Spleen (tissue), 11 donors: ENCODE measurements at regions not wholly inside any gene's neighbourhood (a gene's known extent, or its start where the extent isn't known, plus 50 kb on each side); places are given as distances from the start of the nearest gene placed in this dataset.

ENCODE experiments used
- DNase-seq: peaks from one replicate; pipeline ENCODE4 v3.0.0-alpha.2; 2020
- H3K27ac ChIP-seq, 8 donors: fragments of 200-600 bp; sonication (generic) in 7 of 8; 1 replicate in 4 of 8; 2 replicates in 4 of 8; pipeline versions ENCODE4 v1.5.0 to v1.8.0; 2016 to 2021; ENCODE audit warnings: inconsistent platforms in 4 of 8, mild to moderate bottlenecking in 4 of 8, moderate library complexity in 1 of 8
- H3K27me3 ChIP-seq, 7 donors: fragments of 200-600 bp; sonication (generic) in 6 of 7; replicated peaks in 1 of 7; 1 replicate in 4 of 7; 2 replicates in 3 of 7; pipeline versions ENCODE4 v1.5.0 to v1.8.0; 2016 to 2021; ENCODE audit warnings: inconsistent platforms in 3 of 7, mild to moderate bottlenecking in 1 of 7
- H3K36me3 ChIP-seq, 6 donors: fragments of 200-600 bp; sonication (generic) in 5 of 6; 1 replicate in 4 of 6; 2 replicates in 2 of 6; pipeline versions ENCODE4 v1.5.0 to v1.8.0; 2016 to 2021; ENCODE audit warnings: inconsistent platforms in 2 of 6
- H3K4me1 ChIP-seq, 6 donors: fragments of 200-600 bp; sonication (generic) in 5 of 6; 1 replicate in 3 of 6; 2 replicates in 3 of 6; pipeline versions ENCODE4 v1.5.0 to v1.8.0; 2016 to 2021; ENCODE audit warnings: inconsistent platforms in 3 of 6
- H3K4me3 ChIP-seq, 8 donors: fragments of 200-600 bp; sonication (generic) in 7 of 8; 1 replicate in 4 of 8; 2 replicates in 4 of 8; pipeline versions ENCODE4 v1.5.0 to v1.8.0; 2016 to 2021; ENCODE audit warnings: inconsistent platforms in 4 of 8, mild to moderate bottlenecking in 4 of 8, moderate library complexity in 2 of 8
- H3K9me3 ChIP-seq, 8 donors: fragments of 200-600 bp; sonication (generic) in 7 of 8; 1 replicate in 4 of 8; 2 replicates in 4 of 8; pipeline versions ENCODE4 v1.5.0 to v1.8.0; 2016 to 2021; ENCODE audit warnings: inconsistent platforms in 4 of 8
- CTCF ChIP-seq, 11 experiments: fragments of 200-600 bp in 7 of 11; fragments of 450-650 bp in 4 of 11; sonication (generic) in 4 of 11; IDR thresholded peaks in 8 of 11; conservative IDR thresholded peaks in 3 of 11; 1 replicate in 7 of 11; 2 replicates in 4 of 11; pipeline versions ENCODE4 v1.4.0 to v1.8.0; 2016 to 2021; ENCODE audit warnings: antibody characterized with exemption in 11 of 11, inconsistent platforms in 4 of 11, mild to moderate bottlenecking in 1 of 11
- POLR2A ChIP-seq, 3 donors: fragments of 450-650 bp; IDR thresholded peaks; one replicate each; pipeline ENCODE4 v1.5.1; 2017; ENCODE audit warnings: antibody characterized with exemption in 3 of 3, mild to moderate bottlenecking in 1 of 3
- POLR2AphosphoS5 ChIP-seq, 3 donors: sonication (generic); formaldehyde crosslinking; IDR thresholded peaks; one replicate each; pipeline ENCODE4 v1.5.1; 2017; ENCODE audit warnings: antibody characterized with exemption in 3 of 3
- WGBS, 5 donors: extraction: QIAGEN DNeasy Blood & Tissue Kit in 3 of 5; methylation state at CpG; one replicate each; pipeline versions ENCODE4 v1.1.5 to v1.1.7; 2013 to 2018; 5-methylcytosine and 5-hydroxymethylcytosine counted together
- intact Hi-C: fragments of 100-400 bp; cut with DNase I; formaldehyde crosslinking; loops from one replicate; pipeline ENCODE4 v1.15.0; 2023; ENCODE audit warnings: low total_unique reads
- donor health status: healthy with polysubstance abuse.
- donor health status: DM: no; HTN: no; CAD: no; lungs with moderate emphysema.
- donor health status: DM: no; HTN: no; CAD: no.
- donor health status: Bipolar disorder and iron deficiency.
- donor health status: healthy.
- donor health status: DM: no; HTN: no; CAD: no.
- donor health status: DM: yes; HTN: yes; CAD: no.

DNA sequence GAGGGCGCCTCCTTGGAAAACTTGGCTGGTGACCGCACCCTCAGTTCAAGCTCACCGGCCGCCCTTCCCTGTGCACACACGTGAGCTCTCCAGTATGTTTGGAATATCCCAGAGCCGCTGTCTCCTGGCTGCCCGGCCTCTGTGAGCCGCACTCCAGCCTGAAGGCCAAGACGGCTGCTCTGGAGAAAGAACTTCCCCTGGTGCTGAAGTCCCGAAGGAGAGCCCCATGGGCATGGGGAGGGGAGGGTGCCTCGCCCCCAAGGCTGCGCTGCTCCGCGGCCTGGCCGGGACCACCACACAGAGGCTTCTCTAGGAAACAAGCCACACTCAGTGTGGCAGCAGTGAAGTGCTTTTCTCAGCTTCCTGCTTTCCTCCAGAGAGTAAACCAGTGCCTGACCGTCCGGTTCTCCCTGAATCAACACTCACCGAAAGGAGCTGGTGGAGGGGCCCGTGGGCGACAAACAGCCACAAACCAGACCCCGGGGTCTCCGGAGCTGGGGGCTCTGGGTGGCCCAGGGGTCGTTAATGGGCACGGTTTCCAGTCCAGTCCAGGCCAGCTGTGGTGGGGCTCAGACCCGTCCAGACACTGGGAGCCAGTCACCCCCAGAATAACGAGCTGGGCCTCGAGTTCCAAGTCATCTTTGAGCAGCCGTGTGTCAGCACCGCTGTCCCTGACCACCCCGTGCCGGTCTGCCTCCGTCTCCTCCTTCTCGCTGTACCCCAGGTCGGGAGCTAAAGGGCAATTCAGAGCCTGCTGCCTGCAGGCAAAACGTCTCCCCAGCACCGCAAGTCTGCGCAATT lies 87.4 kb upstream of the BHLHE23 start:
- H3K9me3 ChIP-seq: no peaks in the 10 kb centered on the region
- H3K4me3 ChIP-seq: no peak overlapping the region
- no peaks in the 10 kb centered on the region for H3K4me1 ChIP-seq
- H3K36me3 ChIP-seq: no peaks in the 10 kb centered on the region
- intact Hi-C loops: no loop called here
- TF ChIP-seq POLR2AphosphoS5 (IDR thresholded peaks at IDR 0.05) (no peak), CTCF (IDR thresholded peaks at IDR 0.05 in 8 of 11, conservative IDR thresholded peaks at IDR 0.05 in 3 of 11) (no peak), POLR2A (IDR thresholded peaks at IDR 0.05) (no peak)
- peaks cover 0 to 88% (median 28%) of the 10 kb centered on the region in 7 donors for H3K27me3 ChIP-seq
- 64 to 72% (median 70%) methylated on average over 19 to 37 of the region's 37 CpGs for WGBS, 5 donors
- no peak overlapping the region for H3K27ac ChIP-seq
- peak; percentile 48 for DNase-seq

GRCh38 chr20:63092660-63093215 lies 86.0 kb upstream of the BHLHE23 start:
- DNase-seq: peak; percentile 49
- 71 to 78% (median 73%) methylated on average over 24 to 25 of the region's 25 CpGs for WGBS, 5 donors

DNA sequence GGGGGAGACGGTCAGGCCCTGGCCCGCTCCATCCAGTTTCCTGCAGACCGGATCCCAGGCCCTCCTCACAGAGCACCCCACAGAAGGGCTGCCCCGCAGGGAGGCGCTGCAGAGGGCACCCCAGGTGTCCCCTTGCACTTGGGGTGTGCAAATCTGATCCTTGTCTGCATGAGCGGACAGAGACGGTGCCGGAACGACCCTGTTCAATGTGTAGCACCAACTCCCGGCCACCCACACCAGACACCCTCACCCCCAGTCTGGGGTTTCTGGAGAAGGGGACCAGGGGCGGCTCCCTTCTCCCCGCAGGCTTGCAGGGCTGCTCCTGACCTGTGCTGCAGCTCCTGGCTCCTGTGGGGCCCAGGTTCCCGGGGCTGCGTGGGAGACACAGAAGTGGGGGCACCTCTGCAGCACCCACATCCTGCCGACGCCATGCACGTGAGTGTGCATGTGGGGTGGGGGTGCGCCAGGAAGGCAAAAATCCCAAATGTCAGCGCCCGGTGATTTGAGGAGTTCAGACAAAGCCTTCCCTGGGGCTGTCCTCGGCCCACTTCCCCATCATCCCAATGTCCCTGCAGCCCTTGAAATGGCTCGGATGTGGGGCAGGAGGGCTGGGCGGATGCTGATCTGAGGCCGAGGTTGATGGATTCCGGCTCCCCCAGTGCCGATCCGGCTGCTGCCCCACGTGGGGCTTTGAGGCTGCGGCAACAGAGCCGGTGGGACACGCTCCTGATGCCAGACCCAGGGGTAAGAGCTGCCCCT lies 85.3 kb upstream of the BHLHE23 start:
- TF ChIP-seq CTCF (IDR thresholded peaks at IDR 0.05 in 8 of 11, conservative IDR thresholded peaks at IDR 0.05 in 3 of 11) (no peak), POLR2AphosphoS5 (IDR thresholded peaks at IDR 0.05) (no peak), POLR2A (IDR thresholded peaks at IDR 0.05) (no peak)
- no peak overlapping the region for H3K27ac ChIP-seq
- DNase-seq: peak; percentile 66
- H3K36me3 ChIP-seq: no peaks in the 10 kb centered on the region
- H3K4me1 ChIP-seq: no peaks in the 10 kb centered on the region
- peaks cover 0 to 91% (median 33%) of the 10 kb centered on the region in 7 donors for H3K27me3 ChIP-seq
- WGBS, 5 donors: 67 to 80% (median 78%) methylated on average over 18 to 31 of the region's 31 CpGs
- intact Hi-C loops: no loop called here
- no peaks in the 10 kb centered on the region for H3K9me3 ChIP-seq
- H3K4me3 ChIP-seq: no peak overlapping the region

More at GRCh38 chr20:63092660-63093215, 86.0 kb upstream of the BHLHE23 start:
- Histone ChIP-seq H3K4me3 (no peak overlapping the region), H3K36me3 (no peaks in the 10 kb centered on the region), H3K4me1 (no peaks in the 10 kb centered on the region), H3K9me3 (no peaks in the 10 kb centered on the region), H3K27me3 (peaks cover 0 to 91% (median 33%) of the 10 kb centered on the region in 7 donors), H3K27ac (no peak overlapping the region)
- TF ChIP-seq POLR2AphosphoS5 (IDR thresholded peaks at IDR 0.05) (no peak), CTCF (IDR thresholded peaks at IDR 0.05 in 8 of 11, conservative IDR thresholded peaks at IDR 0.05 in 3 of 11) (no peak), POLR2A (IDR thresholded peaks at IDR 0.05) (no peak)
- intact Hi-C loops: no loop called here
